ENCODE measurements at regions not wholly inside any gene's neighbourhood (a gene's known extent, or its start where the extent isn't known, plus 50 kb on each side); places are given as distances from the start of the nearest gene placed in this dataset.

GRCh38 chr5:164763206-164763605 lies 1257.8 kb downstream of the MAT2B start:
- TF ChIP-seq TOX (CRISPR knock-in tag; IDR thresholded peaks at IDR 0.05; ENCODE audit: borderline replicate concordance) (no peak), ISL1 (CRISPR knock-in tag; IDR thresholded peaks at IDR 0.05) (no peak), OSR1 (CRISPR knock-in tag; IDR thresholded peaks at IDR 0.05) (no peak), PATZ1 (CRISPR knock-in tag; IDR thresholded peaks at IDR 0.05; ENCODE audit: borderline replicate concordance) (no peak), CSRNP3 (CRISPR knock-in tag; IDR thresholded peaks at IDR 0.05) (no peak), PPARA (CRISPR knock-in tag; IDR thresholded peaks at IDR 0.05; ENCODE audit: borderline replicate concordance) (no peak), ARNTL (CRISPR knock-in tag; IDR thresholded peaks at IDR 0.05; ENCODE audit: borderline replicate concordance, low read depth) (no peak), ZC3H10 (CRISPR knock-in tag; IDR thresholded peaks at IDR 0.05) (no peak), SNAI2 (CRISPR knock-in tag; IDR thresholded peaks at IDR 0.05) (no peak), ZNF8 (CRISPR knock-in tag; IDR thresholded peaks at IDR 0.05) (no peak)
- TF ChIP-seq, protein P1, sequence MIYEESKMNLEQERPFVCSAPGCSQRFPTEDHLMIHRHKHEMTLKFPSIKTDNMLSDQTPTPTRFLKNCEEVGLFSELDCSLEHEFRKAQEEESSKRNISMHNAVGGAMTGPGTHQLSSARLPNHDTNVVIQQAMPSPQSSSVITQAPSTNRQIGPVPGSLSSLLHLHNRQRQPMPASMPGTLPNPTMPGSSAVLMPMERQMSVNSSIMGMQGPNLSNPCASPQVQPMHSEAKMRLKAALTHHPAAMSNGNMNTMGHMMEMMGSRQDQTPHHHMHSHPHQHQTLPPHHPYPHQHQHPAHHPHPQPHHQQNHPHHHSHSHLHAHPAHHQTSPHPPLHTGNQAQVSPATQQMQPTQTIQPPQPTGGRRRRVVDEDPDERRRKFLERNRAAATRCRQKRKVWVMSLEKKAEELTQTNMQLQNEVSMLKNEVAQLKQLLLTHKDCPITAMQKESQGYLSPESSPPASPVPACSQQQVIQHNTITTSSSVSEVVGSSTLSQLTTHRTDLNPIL (CRISPR knock-in tag; IDR thresholded peaks at IDR 0.05; ENCODE audit: low read depth), result no peak
- TF ChIP-seq, protein P2, sequence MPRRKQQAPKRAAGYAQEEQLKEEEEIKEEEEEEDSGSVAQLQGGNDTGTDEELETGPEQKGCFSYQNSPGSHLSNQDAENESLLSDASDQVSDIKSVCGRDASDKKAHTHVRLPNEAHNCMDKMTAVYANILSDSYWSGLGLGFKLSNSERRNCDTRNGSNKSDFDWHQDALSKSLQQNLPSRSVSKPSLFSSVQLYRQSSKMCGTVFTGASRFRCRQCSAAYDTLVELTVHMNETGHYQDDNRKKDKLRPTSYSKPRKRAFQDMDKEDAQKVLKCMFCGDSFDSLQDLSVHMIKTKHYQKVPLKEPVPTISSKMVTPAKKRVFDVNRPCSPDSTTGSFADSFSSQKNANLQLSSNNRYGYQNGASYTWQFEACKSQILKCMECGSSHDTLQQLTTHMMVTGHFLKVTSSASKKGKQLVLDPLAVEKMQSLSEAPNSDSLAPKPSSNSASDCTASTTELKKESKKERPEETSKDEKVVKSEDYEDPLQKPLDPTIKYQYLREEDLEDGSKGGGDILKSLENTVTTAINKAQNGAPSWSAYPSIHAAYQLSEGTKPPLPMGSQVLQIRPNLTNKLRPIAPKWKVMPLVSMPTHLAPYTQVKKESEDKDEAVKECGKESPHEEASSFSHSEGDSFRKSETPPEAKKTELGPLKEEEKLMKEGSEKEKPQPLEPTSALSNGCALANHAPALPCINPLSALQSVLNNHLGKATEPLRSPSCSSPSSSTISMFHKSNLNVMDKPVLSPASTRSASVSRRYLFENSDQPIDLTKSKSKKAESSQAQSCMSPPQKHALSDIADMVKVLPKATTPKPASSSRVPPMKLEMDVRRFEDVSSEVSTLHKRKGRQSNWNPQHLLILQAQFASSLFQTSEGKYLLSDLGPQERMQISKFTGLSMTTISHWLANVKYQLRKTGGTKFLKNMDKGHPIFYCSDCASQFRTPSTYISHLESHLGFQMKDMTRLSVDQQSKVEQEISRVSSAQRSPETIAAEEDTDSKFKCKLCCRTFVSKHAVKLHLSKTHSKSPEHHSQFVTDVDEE (CRISPR knock-in tag; IDR thresholded peaks at IDR 0.05), result no peak

All from SK-N-SH treated with all-trans-retinoic acid at 6 μM for 48 hours (cell line).